NB4 (cell line): ENCODE measurements at regions not wholly inside any gene's neighbourhood (a gene's known extent, or its start where the extent isn't known, plus 50 kb on each side); places are given as distances from the start of the nearest gene placed in this dataset.

Experiments used
- CTCF ChIP-seq: IDR thresholded peaks from one replicate; pipeline ENCODE4 v1.5.1; 2012; ENCODE audit warnings: low read depth, low read length
- MAX ChIP-seq: IDR thresholded peaks from 2 replicates; pipeline ENCODE4 v1.6.1; 2011; ENCODE audit warnings: low read depth, low read length
- MYC ChIP-seq: IDR thresholded peaks from 2 replicates; pipeline ENCODE4 v1.6.1; 2011; ENCODE audit warnings: low read depth, low read length
- POLR2A ChIP-seq: IDR thresholded peaks from 2 replicates; pipeline ENCODE4 v1.6.1; 2011; ENCODE audit warnings: mild to moderate bottlenecking; ENCODE audit not compliant: insufficient read length; ENCODE audit errors: extremely low read depth

GRCh38 chr11:29006668-29007067 lies 898.5 kb downstream of the METTL15 start:
- TF ChIP-seq CTCF (no peak), MYC (no peak), POLR2A (no peak), MAX (no peak)
